Panc1 (cell line): ENCODE measurements at regions not wholly inside any gene's neighbourhood (a gene's known extent, or its start where the extent isn't known, plus 50 kb on each side); places are given as distances from the start of the nearest gene placed in this dataset.

Experiments
- ATAC-seq: fragments of 200-7000 bp; cut with Tn5 transposase; 2 replicates; pipeline ENCODE4 v1.9.1; 2020; ENCODE audit warnings: mild to moderate bottlenecking, moderate library complexity
- BruUV-seq: library from RNA; stranded (reverse); fragments of 400-500 nt; replicated peaks from 2 replicates; lab custom pipeline; 2021; lab: Mats Ljungman, UMichigan
- CTCF ChIA-PET: fragments of 300-600 bp; sonication (Branson Sonifier 250); formaldehyde crosslinking; loops from one replicate; lab custom pipeline; 2022; ENCODE audit warnings: antibody characterized with exemption; lab: Charles Lee
- POLR2A ChIA-PET: fragments of 300-600 bp; sonication (Branson Sonifier 250); formaldehyde crosslinking; loops from one replicate; lab custom pipeline; 2022; ENCODE audit warnings: antibody characterized with exemption; lab: Charles Lee
- DNase-seq: peaks from one replicate; pipeline ENCODE4 v3.0.0-alpha.2; 2010; ENCODE audit warnings: low read depth, low spot score
- H3K27ac ChIP-seq: 2 replicates; pipeline ENCODE4 v1.5.1; 2011; ENCODE audit warnings: mild to moderate bottlenecking, low read length, inconsistent platforms
- H3K27me3 ChIP-seq: fragments of 200-500 bp; sonication (Bioruptor generic); 2 replicates; pipeline ENCODE4 v1.6.0; 2014; ENCODE audit warnings: low read length, inconsistent platforms; ENCODE audit not compliant: control insufficient read depth, insufficient read depth
- H3K36me3 ChIP-seq: fragments of 200-500 bp; sonication (Bioruptor generic); 2 replicates; pipeline ENCODE4 v1.5.1; 2014; ENCODE audit warnings: inconsistent platforms, mild to moderate bottlenecking, low read length, moderate library complexity; ENCODE audit not compliant: control insufficient read depth, insufficient read depth
- H3K4me1 ChIP-seq: 2 replicates; pipeline ENCODE4 v1.5.1; 2011; ENCODE audit warnings: inconsistent platforms, mild to moderate bottlenecking, low read length, moderate library complexity; ENCODE audit not compliant: control insufficient read depth, insufficient read depth
- H3K4me3 ChIP-seq, 2 experiments: 2 replicates each; pipeline ENCODE4 v1.5.1; 2011 to 2012; ENCODE audit warnings: low read depth in 2 of 2, low read length in 2 of 2, mild to moderate bottlenecking in 2 of 2, inconsistent platforms in 1 of 2, moderate library complexity in 1 of 2
- H3K9me3 ChIP-seq: fragments of 200-500 bp; sonication (Bioruptor generic); 2 replicates; pipeline ENCODE4 v1.5.1; 2014; ENCODE audit warnings: low read depth, mild to moderate bottlenecking, inconsistent platforms, low read length, moderate library complexity; ENCODE audit not compliant: control insufficient read depth, insufficient read depth
- POLR2AphosphoS5 ChIP-seq: IDR thresholded peaks from 2 replicates; pipeline ENCODE4 v1.6.1; 2012; ENCODE audit warnings: mild to moderate bottlenecking, low read depth, low read length, moderate library complexity
- SIN3A ChIP-seq: IDR thresholded peaks from 2 replicates; pipeline ENCODE4 v1.6.1; 2012; ENCODE audit warnings: low read depth, mild to moderate bottlenecking, low read length, moderate library complexity, borderline replicate concordance; ENCODE audit not compliant: insufficient read depth
- TCF7L2 ChIP-seq: IDR thresholded peaks from 2 replicates; pipeline ENCODE4 v1.6.1; 2011; ENCODE audit warnings: mild to moderate bottlenecking, low read depth, low read length, inconsistent platforms
- in situ Hi-C: cut with HindIII; loops from 2 replicates; pipeline ENCODE4 v1.10.0; 2016; ENCODE audit warnings: low sequenced_read_pairs, low pct_unique_long_range_greater_than_20kb
- intact Hi-C: fragments of 100-400 bp; cut with micrococcal nuclease; formaldehyde crosslinking; loops from one replicate; pipeline ENCODE4 v1.10.0; 2022; ENCODE audit not compliant: unreplicated experiment
- TF ChIP-seq, protein P1 (sequence below), 2 experiments: IDR thresholded peaks; 2 replicates each; pipeline ENCODE4 v1.6.1; 2011 to 2012; ENCODE audit warnings: low read depth in 2 of 2, control low read depth in 1 of 2, low read length in 1 of 2, mild to moderate bottlenecking in 1 of 2, moderate library complexity in 1 of 2; ENCODE audit not compliant: insufficient read depth in 1 of 2
- TF ChIP-seq, protein P2 (sequence below): fragments of 450-650 bp; IDR thresholded peaks from 2 replicates; pipeline ENCODE4 v1.5.1; 2017; ENCODE audit warnings: mild to moderate bottlenecking

DNA sequence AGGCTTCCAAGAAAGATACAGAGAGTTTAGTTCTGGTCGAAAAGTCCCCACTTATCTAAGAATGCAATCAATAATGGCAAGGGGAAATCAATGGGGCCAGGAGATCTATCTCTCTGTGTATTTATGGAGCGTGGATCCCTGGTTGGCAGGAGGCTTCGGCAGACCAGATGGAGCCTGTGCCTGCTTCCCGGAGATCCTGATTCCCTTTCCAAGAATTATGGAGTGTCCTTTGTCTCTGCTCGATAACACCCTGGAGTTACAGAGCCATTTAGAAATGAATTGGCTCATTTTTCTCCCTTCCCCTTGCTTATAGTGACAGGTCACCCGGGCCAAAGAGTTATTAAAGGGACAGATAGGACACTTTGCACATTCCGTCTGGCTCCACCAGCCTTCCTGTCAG lies 92.4 kb downstream of the ISX start:
- ChIA-PET CTCF (interaction anchor here (1.4 kb wide), 1 partner anchor 7 kb away, joined by 3 read pairs; no protein-coding TSS in a partner anchor), POLR2A (no interaction called here)
- TF ChIP-seq, protein P1, sequence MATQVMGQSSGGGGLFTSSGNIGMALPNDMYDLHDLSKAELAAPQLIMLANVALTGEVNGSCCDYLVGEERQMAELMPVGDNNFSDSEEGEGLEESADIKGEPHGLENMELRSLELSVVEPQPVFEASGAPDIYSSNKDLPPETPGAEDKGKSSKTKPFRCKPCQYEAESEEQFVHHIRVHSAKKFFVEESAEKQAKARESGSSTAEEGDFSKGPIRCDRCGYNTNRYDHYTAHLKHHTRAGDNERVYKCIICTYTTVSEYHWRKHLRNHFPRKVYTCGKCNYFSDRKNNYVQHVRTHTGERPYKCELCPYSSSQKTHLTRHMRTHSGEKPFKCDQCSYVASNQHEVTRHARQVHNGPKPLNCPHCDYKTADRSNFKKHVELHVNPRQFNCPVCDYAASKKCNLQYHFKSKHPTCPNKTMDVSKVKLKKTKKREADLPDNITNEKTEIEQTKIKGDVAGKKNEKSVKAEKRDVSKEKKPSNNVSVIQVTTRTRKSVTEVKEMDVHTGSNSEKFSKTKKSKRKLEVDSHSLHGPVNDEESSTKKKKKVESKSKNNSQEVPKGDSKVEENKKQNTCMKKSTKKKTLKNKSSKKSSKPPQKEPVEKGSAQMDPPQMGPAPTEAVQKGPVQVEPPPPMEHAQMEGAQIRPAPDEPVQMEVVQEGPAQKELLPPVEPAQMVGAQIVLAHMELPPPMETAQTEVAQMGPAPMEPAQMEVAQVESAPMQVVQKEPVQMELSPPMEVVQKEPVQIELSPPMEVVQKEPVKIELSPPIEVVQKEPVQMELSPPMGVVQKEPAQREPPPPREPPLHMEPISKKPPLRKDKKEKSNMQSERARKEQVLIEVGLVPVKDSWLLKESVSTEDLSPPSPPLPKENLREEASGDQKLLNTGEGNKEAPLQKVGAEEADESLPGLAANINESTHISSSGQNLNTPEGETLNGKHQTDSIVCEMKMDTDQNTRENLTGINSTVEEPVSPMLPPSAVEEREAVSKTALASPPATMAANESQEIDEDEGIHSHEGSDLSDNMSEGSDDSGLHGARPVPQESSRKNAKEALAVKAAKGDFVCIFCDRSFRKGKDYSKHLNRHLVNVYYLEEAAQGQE (IDR thresholded peaks at IDR 0.05; ENCODE audit: insufficient read depth in 1 of 2, low read depth in 2 of 2, low read length in 1 of 2) = no peak
- TF ChIP-seq, protein P2, sequence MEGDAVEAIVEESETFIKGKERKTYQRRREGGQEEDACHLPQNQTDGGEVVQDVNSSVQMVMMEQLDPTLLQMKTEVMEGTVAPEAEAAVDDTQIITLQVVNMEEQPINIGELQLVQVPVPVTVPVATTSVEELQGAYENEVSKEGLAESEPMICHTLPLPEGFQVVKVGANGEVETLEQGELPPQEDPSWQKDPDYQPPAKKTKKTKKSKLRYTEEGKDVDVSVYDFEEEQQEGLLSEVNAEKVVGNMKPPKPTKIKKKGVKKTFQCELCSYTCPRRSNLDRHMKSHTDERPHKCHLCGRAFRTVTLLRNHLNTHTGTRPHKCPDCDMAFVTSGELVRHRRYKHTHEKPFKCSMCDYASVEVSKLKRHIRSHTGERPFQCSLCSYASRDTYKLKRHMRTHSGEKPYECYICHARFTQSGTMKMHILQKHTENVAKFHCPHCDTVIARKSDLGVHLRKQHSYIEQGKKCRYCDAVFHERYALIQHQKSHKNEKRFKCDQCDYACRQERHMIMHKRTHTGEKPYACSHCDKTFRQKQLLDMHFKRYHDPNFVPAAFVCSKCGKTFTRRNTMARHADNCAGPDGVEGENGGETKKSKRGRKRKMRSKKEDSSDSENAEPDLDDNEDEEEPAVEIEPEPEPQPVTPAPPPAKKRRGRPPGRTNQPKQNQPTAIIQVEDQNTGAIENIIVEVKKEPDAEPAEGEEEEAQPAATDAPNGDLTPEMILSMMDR = no peak
- no peak for TF ChIP-seq SIN3A
- no peak for TF ChIP-seq TCF7L2
- TF ChIP-seq POLR2AphosphoS5 = no peak
- BruUV-seq = no TSS peak
- Histone ChIP-seq H3K27me3 (no peaks in the 10 kb centered on the region), H3K4me3 (no peak overlapping the region), H3K9me3 (no peaks in the 10 kb centered on the region), H3K27ac (no peak overlapping the region), H3K36me3 (no peaks in the 10 kb centered on the region), H3K4me1 (no peaks in the 10 kb centered on the region)
- intact Hi-C loops (loop anchor here (5.0 kb wide), 1 partner anchor 74 kb away; no protein-coding TSS in a partner anchor), in situ Hi-C loops (no loop called here)
- DNase-seq (no peak), ATAC-seq (no peak)

DNA sequence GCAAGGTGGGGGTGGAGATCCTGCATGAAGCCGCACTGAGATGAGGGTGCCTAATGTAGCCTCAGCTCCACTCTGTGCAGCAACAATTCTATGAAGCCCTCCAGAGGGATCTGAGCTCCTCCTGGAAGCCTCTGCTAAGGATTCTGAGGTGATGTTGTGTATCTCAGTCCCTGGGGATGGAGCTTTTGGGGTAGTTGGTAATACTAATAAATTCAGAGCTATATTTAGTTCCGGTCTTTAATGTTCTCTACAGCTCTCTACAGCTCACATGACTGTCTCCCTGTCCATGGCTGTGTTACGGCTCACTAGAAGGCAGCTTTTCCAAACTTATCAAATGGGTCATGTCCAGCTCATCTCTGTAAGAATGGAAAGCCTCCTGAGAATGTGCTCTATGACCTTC lies 93.4 kb downstream of the ISX start:
- no peaks in the 10 kb centered on the region for H3K9me3 ChIP-seq
- CTCF ChIA-PET = interaction anchor here (1.4 kb wide), 1 partner anchor 8 kb away, joined by 3 read pairs; no protein-coding TSS in a partner anchor
- no peaks in the 10 kb centered on the region for H3K4me1 ChIP-seq
- TF ChIP-seq, protein P1 (IDR thresholded peaks at IDR 0.05; ENCODE audit: insufficient read depth in 1 of 2, low read depth in 2 of 2, low read length in 1 of 2) = no peak
- TF ChIP-seq, protein P2 = no peak
- TF ChIP-seq SIN3A (no peak), POLR2AphosphoS5 (no peak), TCF7L2 (no peak)
- DNase-seq = no peak
- no peak overlapping the region for H3K27ac ChIP-seq
- H3K4me3 ChIP-seq = no peak overlapping the region
- in situ Hi-C loops = no loop called here
- no peak for ATAC-seq
- no peaks in the 10 kb centered on the region for H3K27me3 ChIP-seq
- intact Hi-C loops = loop anchor here (5.0 kb wide), 1 partner anchor 73 kb away; no protein-coding TSS in a partner anchor
- no peaks in the 10 kb centered on the region for H3K36me3 ChIP-seq
- POLR2A ChIA-PET = no interaction called here
- BruUV-seq = no TSS peak
